Caco-2 (cell line): ENCODE measurements at regions not wholly inside any gene's neighbourhood (a gene's known extent, or its start where the extent isn't known, plus 50 kb on each side); places are given as distances from the start of the nearest gene placed in this dataset.

Experiments used
- BruUV-seq: library from RNA; stranded (reverse); fragments of 400-500 nt; replicated peaks from 2 replicates; lab custom pipeline; 2021; lab: Mats Ljungman, UMichigan
- CTCF ChIA-PET: fragments of 300-600 bp; sonication (Branson Sonifier 250); formaldehyde crosslinking; loops from one replicate; lab custom pipeline; 2022; ENCODE audit warnings: antibody characterized with exemption; lab: Charles Lee
- POLR2A ChIA-PET: fragments of 300-600 bp; sonication (Branson Sonifier 250); formaldehyde crosslinking; loops from one replicate; lab custom pipeline; 2022; ENCODE audit warnings: antibody characterized with exemption; lab: Charles Lee
- DNase-seq, 2 experiments: peaks; one replicate each; pipeline versions ENCODE4 v3.0.0 to v3.0.0-alpha.2; 2020 to 2022
- H3K27me3 ChIP-seq: replicated peaks from 2 replicates; pipeline ENCODE4 v1.6.0; 2011; ENCODE audit warnings: low read length; ENCODE audit not compliant: control insufficient read depth, insufficient read depth
- H3K36me3 ChIP-seq: 2 replicates; pipeline ENCODE4 v1.5.1; 2011; ENCODE audit warnings: low read length; ENCODE audit not compliant: control insufficient read depth, insufficient read depth
- H3K4me1 ChIP-seq: fragments of 250-450 bp; sonication (Bioruptor Pico); 2 replicates; pipeline ENCODE4 v1.5.1; 2020; ENCODE audit warnings: mild to moderate bottlenecking
- H3K4me3 ChIP-seq: 2 replicates; pipeline ENCODE4 v1.5.1; 2011; ENCODE audit warnings: low read depth, mild to moderate bottlenecking, control low read depth, low read length
- H3K9me3 ChIP-seq: fragments of 250-450 bp; sonication (Bioruptor Pico); 2 replicates; pipeline ENCODE4 v1.5.1; 2020; ENCODE audit warnings: mild to moderate bottlenecking, moderate library complexity
- H3K27ac Mint-ChIP-seq: one replicate; pipeline ENCODE4 v1.8.0; 2022; ENCODE audit warnings: mixed read lengths; ENCODE audit not compliant: unreplicated experiment
- H3K27me3 Mint-ChIP-seq: one replicate; pipeline ENCODE4 v1.8.0; 2022; ENCODE audit warnings: mixed read lengths; ENCODE audit not compliant: insufficient read depth, unreplicated experiment
- H3K36me3 Mint-ChIP-seq: one replicate; pipeline ENCODE4 v1.8.0; 2022; ENCODE audit warnings: mild to moderate bottlenecking, mixed read lengths; ENCODE audit not compliant: insufficient read depth, unreplicated experiment
- H3K4me1 Mint-ChIP-seq: one replicate; pipeline ENCODE4 v1.8.0; 2022; ENCODE audit warnings: low read depth, mixed read lengths; ENCODE audit not compliant: unreplicated experiment
- H3K4me3 Mint-ChIP-seq: one replicate; pipeline ENCODE4 v1.8.0; 2022; ENCODE audit warnings: mild to moderate bottlenecking, moderate library complexity, mixed read lengths; ENCODE audit not compliant: unreplicated experiment
- H3K9me3 Mint-ChIP-seq: one replicate; pipeline ENCODE4 v1.8.0; 2022; ENCODE audit warnings: mixed read lengths; ENCODE audit not compliant: unreplicated experiment
- intact Hi-C: fragments of 100-400 bp; cut with micrococcal nuclease; formaldehyde crosslinking; loops from one replicate; pipeline ENCODE4 v1.10.0; 2022; ENCODE audit not compliant: unreplicated experiment
- TF ChIP-seq, protein P1 (sequence below), 2 experiments: fragments of 200-600 bp in 1 of 2; IDR thresholded peaks; 1 replicate in 1 of 2; 2 replicates in 1 of 2; pipeline versions ENCODE4 v1.5.1 to v1.8.0; 2011 to 2022; ENCODE audit warnings: antibody characterized with exemption in 1 of 2, control low read depth in 1 of 2, inconsistent platforms in 1 of 2, low read depth in 1 of 2, low read length in 1 of 2, mild to moderate bottlenecking in 1 of 2, moderate library complexity in 1 of 2; ENCODE audit not compliant: insufficient read depth in 1 of 2, severe bottlenecking in 1 of 2, unreplicated experiment in 1 of 2

DNA sequence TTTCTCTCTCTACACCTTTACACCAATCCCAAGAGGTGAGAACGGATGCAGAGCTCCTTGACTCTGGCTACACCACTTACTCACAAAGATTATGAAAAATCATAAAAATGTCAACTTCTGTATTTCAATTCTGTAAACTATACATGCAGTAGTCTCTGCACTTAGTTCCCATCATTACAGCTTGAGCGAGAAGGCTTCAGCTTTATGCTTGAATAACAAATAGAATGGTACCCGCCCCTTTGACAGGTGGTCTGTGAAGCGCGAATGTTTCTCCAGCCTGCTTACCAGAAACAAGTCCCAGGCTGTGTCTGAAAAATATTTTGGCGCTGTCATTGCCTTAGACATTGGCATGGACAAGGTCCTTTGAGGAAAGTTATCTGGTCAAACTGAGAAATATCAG is 562.4 kb upstream of the CLINT1 start:
- intact Hi-C loops: no loop called here
- ChIA-PET CTCF (no interaction called here), POLR2A (no interaction called here)
- no TSS peak for BruUV-seq
- H3K36me3 Mint-ChIP-seq: no peaks in the 10 kb centered on the region
- Histone ChIP-seq H3K9me3 (no peaks in the 10 kb centered on the region), H3K36me3 (no peaks in the 10 kb centered on the region), H3K4me3 (no peak overlapping the region), H3K4me1 (no peaks in the 10 kb centered on the region), H3K27me3 (no peaks in the 10 kb centered on the region)
- DNase-seq: no peak
- no peaks in the 10 kb centered on the region for H3K4me1 Mint-ChIP-seq
- peaks cover 11% of the 10 kb centered on the region for H3K27me3 Mint-ChIP-seq
- H3K4me3 Mint-ChIP-seq: no peak overlapping the region
- TF ChIP-seq, protein P1, sequence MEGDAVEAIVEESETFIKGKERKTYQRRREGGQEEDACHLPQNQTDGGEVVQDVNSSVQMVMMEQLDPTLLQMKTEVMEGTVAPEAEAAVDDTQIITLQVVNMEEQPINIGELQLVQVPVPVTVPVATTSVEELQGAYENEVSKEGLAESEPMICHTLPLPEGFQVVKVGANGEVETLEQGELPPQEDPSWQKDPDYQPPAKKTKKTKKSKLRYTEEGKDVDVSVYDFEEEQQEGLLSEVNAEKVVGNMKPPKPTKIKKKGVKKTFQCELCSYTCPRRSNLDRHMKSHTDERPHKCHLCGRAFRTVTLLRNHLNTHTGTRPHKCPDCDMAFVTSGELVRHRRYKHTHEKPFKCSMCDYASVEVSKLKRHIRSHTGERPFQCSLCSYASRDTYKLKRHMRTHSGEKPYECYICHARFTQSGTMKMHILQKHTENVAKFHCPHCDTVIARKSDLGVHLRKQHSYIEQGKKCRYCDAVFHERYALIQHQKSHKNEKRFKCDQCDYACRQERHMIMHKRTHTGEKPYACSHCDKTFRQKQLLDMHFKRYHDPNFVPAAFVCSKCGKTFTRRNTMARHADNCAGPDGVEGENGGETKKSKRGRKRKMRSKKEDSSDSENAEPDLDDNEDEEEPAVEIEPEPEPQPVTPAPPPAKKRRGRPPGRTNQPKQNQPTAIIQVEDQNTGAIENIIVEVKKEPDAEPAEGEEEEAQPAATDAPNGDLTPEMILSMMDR (IDR thresholded peaks at IDR 0.05; ENCODE audit: insufficient read depth in 1 of 2, low read depth in 1 of 2, low read length in 1 of 2, severe bottlenecking in 1 of 2, unreplicated experiment in 1 of 2): no peak
- H3K27ac Mint-ChIP-seq: no peak overlapping the region
- H3K9me3 Mint-ChIP-seq: no peaks in the 10 kb centered on the region

DNA sequence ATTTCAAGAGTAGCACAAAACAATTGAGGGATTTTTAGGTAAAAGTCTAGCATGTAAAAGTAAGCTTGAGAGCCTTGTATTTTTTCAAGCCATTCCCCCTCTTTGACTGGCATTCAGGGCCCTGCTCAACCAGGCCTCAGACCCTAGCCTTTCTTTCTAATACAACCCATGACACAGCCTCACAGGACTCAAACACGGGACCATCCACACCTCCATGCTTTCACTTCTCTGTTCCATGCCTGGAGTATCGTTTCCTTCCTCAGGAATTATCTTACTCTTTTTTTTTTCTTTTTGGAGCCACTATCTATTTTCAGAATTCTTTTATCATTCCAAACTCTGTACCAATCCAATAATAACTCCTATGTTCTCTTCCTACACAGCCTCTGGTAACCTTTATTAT is 560.2 kb upstream of the CLINT1 start:
- Mint-ChIP-seq H3K27me3 (peaks cover 15% of the 10 kb centered on the region), H3K4me3 (no peak overlapping the region), H3K9me3 (no peaks in the 10 kb centered on the region), H3K27ac (no peak overlapping the region), H3K4me1 (no peaks in the 10 kb centered on the region), H3K36me3 (no peaks in the 10 kb centered on the region)
- TF ChIP-seq, protein P1 (IDR thresholded peaks at IDR 0.05; ENCODE audit: insufficient read depth in 1 of 2, low read depth in 1 of 2, low read length in 1 of 2, severe bottlenecking in 1 of 2, unreplicated experiment in 1 of 2): no peak
- Histone ChIP-seq H3K27me3 (no peaks in the 10 kb centered on the region), H3K4me3 (no peak overlapping the region), H3K9me3 (no peaks in the 10 kb centered on the region), H3K36me3 (no peaks in the 10 kb centered on the region), H3K4me1 (no peaks in the 10 kb centered on the region)
- intact Hi-C loops: no loop called here
- no peak for DNase-seq
- POLR2A ChIA-PET: no interaction called here
- no TSS peak for BruUV-seq
- CTCF ChIA-PET: no interaction called here

DNA sequence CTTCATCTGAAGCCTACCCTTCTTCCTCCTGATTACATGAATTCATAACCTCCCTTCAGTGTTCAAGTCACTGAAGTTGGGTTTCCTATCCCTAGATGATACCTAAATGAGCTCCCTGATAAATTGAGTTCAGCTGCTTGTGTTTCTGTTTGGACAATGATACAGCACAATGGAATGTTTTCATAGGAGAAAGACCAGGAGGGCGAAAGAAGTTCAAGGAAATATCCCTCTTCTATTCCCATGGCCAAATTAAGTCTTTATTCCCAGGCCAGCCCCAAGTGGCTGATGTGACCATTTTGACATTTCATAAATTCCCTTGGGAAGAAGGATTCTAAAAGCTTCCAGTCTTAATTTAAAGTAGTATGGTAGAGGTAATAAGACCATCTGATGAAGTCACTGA is 555.8 kb upstream of the CLINT1 start:
- Mint-ChIP-seq H3K4me3 (no peak overlapping the region), H3K36me3 (no peaks in the 10 kb centered on the region), H3K27me3 (peaks cover 7% of the 10 kb centered on the region), H3K9me3 (no peaks in the 10 kb centered on the region), H3K27ac (no peak overlapping the region), H3K4me1 (no peaks in the 10 kb centered on the region)
- BruUV-seq: no TSS peak
- Histone ChIP-seq H3K4me1 (no peaks in the 10 kb centered on the region), H3K27me3 (no peaks in the 10 kb centered on the region), H3K36me3 (no peaks in the 10 kb centered on the region), H3K9me3 (no peaks in the 10 kb centered on the region), H3K4me3 (no peak overlapping the region)
- DNase-seq: no peak
- intact Hi-C loops: no loop called here
- TF ChIP-seq, protein P1 (IDR thresholded peaks at IDR 0.05; ENCODE audit: insufficient read depth in 1 of 2, low read depth in 1 of 2, low read length in 1 of 2, severe bottlenecking in 1 of 2, unreplicated experiment in 1 of 2): no peak
- ChIA-PET POLR2A (no interaction called here), CTCF (no interaction called here)
